ENCODE measurements at regions not wholly inside any gene's neighbourhood (a gene's known extent, or its start where the extent isn't known, plus 50 kb on each side); places are given as distances from the start of the nearest gene placed in this dataset.

- H2BK15ac ChIP-seq (ENCODE audit: low read length): peak overlapping the region; percentile 6
- H3K18ac ChIP-seq (ENCODE audit: low read length): no peak overlapping the region
- no peak overlapping the region for H3K4ac ChIP-seq (ENCODE audit: low read length)
- no peaks in the 10 kb centered on the region for H3K9me3 ChIP-seq (replicated peaks in 1 of 2; ENCODE audit: control insufficient read depth in 2 of 2, insufficient read depth in 1 of 2, low read depth in 1 of 2, low read length in 2 of 2)
- no peak overlapping the region for H3K4me3 ChIP-seq (ENCODE audit: low read length in 2 of 2)
- DNase-seq (ENCODE audit: low spot score): no peak
- H3K36me3 ChIP-seq (replicated peaks in 1 of 2; ENCODE audit: control insufficient read depth in 2 of 2, insufficient read depth in 2 of 2, low read length in 2 of 2): no peaks in the 10 kb centered on the region
- peak overlapping the region; percentile 6 for H3K9ac ChIP-seq (ENCODE audit: low read depth, low read length, poor library complexity)
- peaks cover 0 to 38% (median 0%) of the 10 kb centered on the region in 3 experiments for H3K27me3 ChIP-seq (ENCODE audit: control insufficient read depth in 3 of 3, insufficient read depth in 3 of 3, low read depth in 1 of 3, low read length in 3 of 3)
- H3K23ac ChIP-seq (ENCODE audit: low read depth, low read length, poor library complexity): no peak overlapping the region
- no peak overlapping the region for H2BK120ac ChIP-seq (ENCODE audit: low read depth, low read length)
- peaks cover 0 to 4% of the 10 kb centered on the region in 2 donors for H3K4me1 ChIP-seq (ENCODE audit: control insufficient read depth in 2 of 2, insufficient read depth in 1 of 2, low read depth in 1 of 2, low read length in 2 of 2)
- H3K79me1 ChIP-seq (ENCODE audit: low read depth, low read length): no peaks in the 10 kb centered on the region
- no peak overlapping the region for H2AFZ ChIP-seq (ENCODE audit: low read length)
- WGBS, 2 donors (ENCODE audit: extremely low coverage in 2 of 2, insufficient read length in 2 of 2, insufficient replicate concordance in 1 of 2): no CpG with 5 or more reads among the region's 14 CpGs
- no peak overlapping the region for H2AK5ac ChIP-seq (ENCODE audit: low read depth, low read length)
- H4K91ac ChIP-seq (ENCODE audit: low read depth, low read length, poor library complexity): no peak overlapping the region
- H3K4me2 ChIP-seq (ENCODE audit: insufficient read depth, low read length, poor library complexity, severe bottlenecking): no peak overlapping the region
- H4K8ac ChIP-seq (ENCODE audit: low read depth, low read length): no peak overlapping the region
- H2BK5ac ChIP-seq (ENCODE audit: low read length): no peak overlapping the region
- no peak overlapping the region for H3K27ac ChIP-seq (replicated peaks; ENCODE audit: low read length)
- H3K14ac ChIP-seq (ENCODE audit: low read length): peak overlapping the region; percentile 61
- no peak overlapping the region for H2BK12ac ChIP-seq (ENCODE audit: low read length)
Observed at GRCh38 chr5:135271533-135272310, 127.3 kb downstream of the MACROH2A1 start.

DNA sequence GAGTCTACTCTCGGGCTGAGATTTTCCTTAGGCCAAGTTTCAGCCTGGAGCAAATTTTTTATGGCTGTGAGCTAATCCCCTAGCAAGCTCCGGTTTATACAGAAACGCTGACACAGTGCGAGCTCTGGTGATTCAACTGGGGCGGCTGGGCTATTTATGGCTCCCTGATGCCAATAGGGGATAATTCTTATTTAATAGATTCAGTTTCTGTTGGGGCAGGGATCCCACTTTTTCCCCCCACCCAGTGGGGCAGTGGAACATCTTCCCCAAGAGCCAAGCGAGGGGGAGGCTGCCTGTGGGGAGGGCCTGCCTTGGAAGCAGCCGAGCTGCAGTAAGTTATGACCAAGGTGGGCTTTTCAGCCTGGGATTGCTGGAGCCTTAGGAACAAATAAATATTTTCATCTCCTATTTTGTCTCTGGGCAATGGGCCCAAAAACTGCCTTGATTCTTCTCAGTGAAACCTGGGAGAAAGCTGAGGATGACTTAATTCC lies 129.1 kb downstream of the MACROH2A1 start:
- Histone ChIP-seq H3K36me3 (replicated peaks in 1 of 2; ENCODE audit: control insufficient read depth in 2 of 2, insufficient read depth in 2 of 2, low read length in 2 of 2) (no peaks in the 10 kb centered on the region), H2AFZ (ENCODE audit: low read length) (no peak overlapping the region), H4K8ac (ENCODE audit: low read depth, low read length) (no peak overlapping the region), H2BK15ac (ENCODE audit: low read length) (no peak overlapping the region), H3K27ac (replicated peaks; ENCODE audit: low read length) (no peak overlapping the region), H3K4me2 (ENCODE audit: insufficient read depth, low read length, poor library complexity, severe bottlenecking) (no peak overlapping the region), H2BK12ac (ENCODE audit: low read length) (no peak overlapping the region), H3K27me3 (ENCODE audit: control insufficient read depth in 3 of 3, insufficient read depth in 3 of 3, low read depth in 1 of 3, low read length in 3 of 3) (peaks cover 0 to 47% (median 0%) of the 10 kb centered on the region in 3 experiments), H3K4ac (ENCODE audit: low read length) (no peak overlapping the region), H3K23ac (ENCODE audit: low read depth, low read length, poor library complexity) (no peak overlapping the region), H3K14ac (ENCODE audit: low read length) (no peak overlapping the region), H3K4me1 (ENCODE audit: control insufficient read depth in 2 of 2, insufficient read depth in 1 of 2, low read depth in 1 of 2, low read length in 2 of 2) (peaks cover 0 to 4% of the 10 kb centered on the region in 2 donors), H2AK5ac (ENCODE audit: low read depth, low read length) (no peak overlapping the region), H3K4me3 (ENCODE audit: low read length in 2 of 2) (no peak overlapping the region), H4K91ac (ENCODE audit: low read depth, low read length, poor library complexity) (no peak overlapping the region), H3K9me3 (replicated peaks in 1 of 2; ENCODE audit: control insufficient read depth in 2 of 2, insufficient read depth in 1 of 2, low read depth in 1 of 2, low read length in 2 of 2) (no peaks in the 10 kb centered on the region), H2BK5ac (ENCODE audit: low read length) (no peak overlapping the region), H3K18ac (ENCODE audit: low read length) (no peak overlapping the region), H3K9ac (ENCODE audit: low read depth, low read length, poor library complexity) (no peak overlapping the region), H2BK120ac (ENCODE audit: low read depth, low read length) (no peak overlapping the region), H3K79me1 (ENCODE audit: low read depth, low read length) (no peaks in the 10 kb centered on the region)
- no peak for DNase-seq (ENCODE audit: low spot score)
- WGBS, 2 donors (ENCODE audit: extremely low coverage in 2 of 2, insufficient read length in 2 of 2, insufficient replicate concordance in 1 of 2): no CpG with 5 or more reads among the region's 7 CpGs

- Histone ChIP-seq H3K27ac (replicated peaks; ENCODE audit: low read length) (no peak overlapping the region), H4K8ac (ENCODE audit: low read depth, low read length) (no peak overlapping the region), H2AFZ (ENCODE audit: low read length) (no peak overlapping the region), H3K27me3 (ENCODE audit: control insufficient read depth in 3 of 3, insufficient read depth in 3 of 3, low read depth in 1 of 3, low read length in 3 of 3) (peaks cover 0 to 51% (median 0%) of the 10 kb centered on the region in 3 experiments), H2BK12ac (ENCODE audit: low read length) (no peak overlapping the region), H3K23ac (ENCODE audit: low read depth, low read length, poor library complexity) (no peak overlapping the region), H2BK120ac (ENCODE audit: low read depth, low read length) (no peak overlapping the region), H3K18ac (ENCODE audit: low read length) (no peak overlapping the region), H3K79me1 (ENCODE audit: low read depth, low read length) (no peaks in the 10 kb centered on the region), H3K9me3 (replicated peaks in 1 of 2; ENCODE audit: control insufficient read depth in 2 of 2, insufficient read depth in 1 of 2, low read depth in 1 of 2, low read length in 2 of 2) (no peaks in the 10 kb centered on the region), H3K4me3 (ENCODE audit: low read length in 2 of 2) (no peak overlapping the region), H2BK5ac (ENCODE audit: low read length) (no peak overlapping the region), H3K9ac (ENCODE audit: low read depth, low read length, poor library complexity) (no peak overlapping the region), H3K14ac (ENCODE audit: low read length) (no peak overlapping the region), H3K4ac (ENCODE audit: low read length) (no peak overlapping the region), H3K4me2 (ENCODE audit: insufficient read depth, low read length, poor library complexity, severe bottlenecking) (no peak overlapping the region), H2AK5ac (ENCODE audit: low read depth, low read length) (no peak overlapping the region), H4K91ac (ENCODE audit: low read depth, low read length, poor library complexity) (no peak overlapping the region), H2BK15ac (ENCODE audit: low read length) (no peak overlapping the region), H3K4me1 (ENCODE audit: control insufficient read depth in 2 of 2, insufficient read depth in 1 of 2, low read depth in 1 of 2, low read length in 2 of 2) (peaks cover 0 to 4% of the 10 kb centered on the region in 2 donors), H3K36me3 (replicated peaks in 1 of 2; ENCODE audit: control insufficient read depth in 2 of 2, insufficient read depth in 2 of 2, low read length in 2 of 2) (no peaks in the 10 kb centered on the region)
- WGBS, 2 donors (ENCODE audit: extremely low coverage in 2 of 2, insufficient read length in 2 of 2, insufficient replicate concordance in 1 of 2): no CpG with 5 or more reads among the region's 2 CpGs
- no peak for DNase-seq (ENCODE audit: low spot score)
Observed at GRCh38 chr5:135269199-135269598, 129.8 kb downstream of the MACROH2A1 start.

DNA sequence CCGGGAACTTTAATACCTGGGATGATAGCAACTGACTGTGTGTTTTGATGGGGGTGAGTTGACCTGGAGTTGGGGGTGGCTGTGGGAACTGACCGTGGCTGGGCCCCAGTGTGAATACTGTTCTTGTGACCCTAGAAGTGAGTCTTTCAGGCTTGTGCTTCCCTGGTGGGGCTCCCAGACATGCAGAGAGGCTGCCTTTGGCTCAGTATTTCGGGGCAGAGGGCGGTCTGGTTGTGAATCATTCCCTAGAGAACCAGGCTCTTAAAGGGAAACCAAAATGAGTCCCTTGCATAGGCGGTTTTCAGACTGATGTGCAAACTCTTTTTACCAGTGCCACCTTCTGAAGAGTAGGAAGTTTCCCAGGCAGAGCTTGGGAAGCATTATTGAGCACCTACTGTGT lies 132.1 kb downstream of the MACROH2A1 start:
- Histone ChIP-seq H3K9me3 (replicated peaks in 1 of 2; ENCODE audit: control insufficient read depth in 2 of 2, insufficient read depth in 1 of 2, low read depth in 1 of 2, low read length in 2 of 2) (no peaks in the 10 kb centered on the region), H3K4me2 (ENCODE audit: insufficient read depth, low read length, poor library complexity, severe bottlenecking) (no peak overlapping the region), H3K18ac (ENCODE audit: low read length) (no peak overlapping the region), H2BK5ac (ENCODE audit: low read length) (no peak overlapping the region), H2BK15ac (ENCODE audit: low read length) (no peak overlapping the region), H3K4me1 (ENCODE audit: control insufficient read depth in 2 of 2, insufficient read depth in 1 of 2, low read depth in 1 of 2, low read length in 2 of 2) (peaks cover 0 to 2% of the 10 kb centered on the region in 2 donors), H3K9ac (ENCODE audit: low read depth, low read length, poor library complexity) (no peak overlapping the region), H2BK120ac (ENCODE audit: low read depth, low read length) (no peak overlapping the region), H3K4ac (ENCODE audit: low read length) (no peak overlapping the region), H2AFZ (ENCODE audit: low read length) (no peak overlapping the region), H3K23ac (ENCODE audit: low read depth, low read length, poor library complexity) (no peak overlapping the region), H4K91ac (ENCODE audit: low read depth, low read length, poor library complexity) (no peak overlapping the region), H2BK12ac (ENCODE audit: low read length) (no peak overlapping the region), H4K8ac (ENCODE audit: low read depth, low read length) (no peak overlapping the region), H3K14ac (ENCODE audit: low read length) (no peak overlapping the region), H3K27me3 (ENCODE audit: control insufficient read depth in 3 of 3, insufficient read depth in 3 of 3, low read depth in 1 of 3, low read length in 3 of 3) (peaks cover 0 to 41% (median 2%) of the 10 kb centered on the region in 3 experiments), H3K79me1 (ENCODE audit: low read depth, low read length) (no peaks in the 10 kb centered on the region), H3K36me3 (replicated peaks in 1 of 2; ENCODE audit: control insufficient read depth in 2 of 2, insufficient read depth in 2 of 2, low read length in 2 of 2) (no peaks in the 10 kb centered on the region), H2AK5ac (ENCODE audit: low read depth, low read length) (no peak overlapping the region), H3K27ac (replicated peaks; ENCODE audit: low read length) (no peak overlapping the region), H3K4me3 (ENCODE audit: low read length in 2 of 2) (no peak overlapping the region)
- no CpG with 5 or more reads among the region's 5 CpGs for WGBS, 2 donors (ENCODE audit: extremely low coverage in 2 of 2, insufficient read length in 2 of 2, insufficient replicate concordance in 1 of 2)
- DNase-seq (ENCODE audit: low spot score): no peak

Measured in neuronal stem cell (in vitro differentiated cells).